PC-9 (cell line): ENCODE measurements at regions not wholly inside any gene's neighbourhood (a gene's known extent, or its start where the extent isn't known, plus 50 kb on each side); places are given as distances from the start of the nearest gene placed in this dataset.

ENCODE experiments used
- CTCF ChIP-seq: fragments of 200-600 bp; sonication (generic); conservative IDR thresholded peaks from 2 replicates; pipeline ENCODE4 v1.6.1; 2017; ENCODE audit warnings: mixed run types, antibody characterized with exemption, mild to moderate bottlenecking, moderate library complexity
- EZH2 ChIP-seq: fragments of 200-600 bp; sonication (generic); IDR thresholded peaks from 2 replicates; pipeline ENCODE4 v1.8.0; 2017; ENCODE audit warnings: antibody characterized with exemption, low read depth

- TF ChIP-seq CTCF, result no peak
- no peak for TF ChIP-seq EZH2
These were observed 523.9 kb upstream of the CNTN3 start for GRCh38 chr3:75138345-75138744.
